Epithelial cell of esophagus (primary cell): ENCODE measurements at regions not wholly inside any gene's neighbourhood (a gene's known extent, or its start where the extent isn't known, plus 50 kb on each side); places are given as distances from the start of the nearest gene placed in this dataset.
"Not testable (repeated sequence)": the region's sequence is repeated elsewhere in the genome, so short reads cannot be mapped to it uniquely, and the experiment has no call there.

Experiments
- DNase-seq: peaks from one replicate; pipeline ENCODE4 v3.0.0; 2010; ENCODE audit warnings: low read depth
- H3K4me3 ChIP-seq: 2 replicates; pipeline ENCODE4 v1.5.1; 2011; ENCODE audit warnings: mild to moderate bottlenecking, low read length, control low read depth
- CTCF ChIP-seq: IDR thresholded peaks from 2 replicates; pipeline ENCODE4 v1.5.1; 2011; ENCODE audit warnings: low read depth, mild to moderate bottlenecking, low read length, control low read depth, inconsistent platforms; ENCODE audit not compliant: insufficient read depth; ENCODE audit errors: missing control alignments

DNA sequence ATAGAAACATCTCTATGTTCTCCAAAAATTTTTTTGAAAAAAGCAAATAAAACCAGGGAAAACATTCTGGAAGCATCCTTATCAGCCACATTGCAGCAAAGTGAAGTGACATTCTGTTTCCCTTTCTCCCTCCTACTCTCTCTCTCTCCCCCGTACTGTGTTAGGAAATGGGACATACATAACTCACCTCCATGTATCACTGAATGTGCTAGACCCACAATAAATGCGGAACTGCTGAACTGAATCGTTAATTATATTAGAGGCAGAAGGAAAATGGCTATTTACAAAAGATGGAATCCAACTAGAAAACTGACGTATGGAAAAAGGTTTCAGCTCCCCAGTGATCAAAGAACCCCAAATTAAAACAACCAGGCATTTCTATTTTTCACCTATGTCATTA lies 129.8 kb downstream of the MINAR1 start:
- no peak overlapping the region for H3K4me3 ChIP-seq
- TF ChIP-seq CTCF = no peak
- DNase-seq = no peak

GRCh38 chr15:79562403-79562815 lies 130.3 kb downstream of the MINAR1 start:
- TF ChIP-seq CTCF = no peak
- H3K4me3 ChIP-seq = no peak overlapping the region
- DNase-seq = no peak

- no peak for DNase-seq
- no peak for TF ChIP-seq CTCF
- no peak overlapping the region for H3K4me3 ChIP-seq
Measured at GRCh38 chr15:79562899-79563298, 130.8 kb downstream of the MINAR1 start.

DNA sequence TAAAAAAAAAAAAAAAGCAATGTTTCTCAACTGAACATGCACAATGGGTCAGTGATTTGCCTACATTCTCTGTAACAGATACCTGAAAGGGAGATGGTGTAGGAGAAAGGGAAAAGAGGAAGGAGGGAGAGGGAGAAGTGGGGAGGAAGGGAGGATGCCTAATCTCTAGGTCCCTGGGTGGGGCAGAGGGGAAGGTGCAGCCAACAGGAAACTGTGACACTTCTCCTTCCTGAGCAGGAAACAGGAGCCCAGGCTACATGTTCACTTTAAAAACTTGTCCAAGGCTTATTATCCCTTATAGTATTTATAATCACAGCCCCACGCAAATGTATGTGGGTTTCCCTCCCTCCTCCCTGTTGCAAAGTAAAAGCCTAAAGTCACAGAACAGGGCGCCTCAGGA lies 137.9 kb downstream of the MINAR1 start:
- DNase-seq = no peak
- H3K4me3 ChIP-seq = no peak overlapping the region
- TF ChIP-seq CTCF = no peak

DNA sequence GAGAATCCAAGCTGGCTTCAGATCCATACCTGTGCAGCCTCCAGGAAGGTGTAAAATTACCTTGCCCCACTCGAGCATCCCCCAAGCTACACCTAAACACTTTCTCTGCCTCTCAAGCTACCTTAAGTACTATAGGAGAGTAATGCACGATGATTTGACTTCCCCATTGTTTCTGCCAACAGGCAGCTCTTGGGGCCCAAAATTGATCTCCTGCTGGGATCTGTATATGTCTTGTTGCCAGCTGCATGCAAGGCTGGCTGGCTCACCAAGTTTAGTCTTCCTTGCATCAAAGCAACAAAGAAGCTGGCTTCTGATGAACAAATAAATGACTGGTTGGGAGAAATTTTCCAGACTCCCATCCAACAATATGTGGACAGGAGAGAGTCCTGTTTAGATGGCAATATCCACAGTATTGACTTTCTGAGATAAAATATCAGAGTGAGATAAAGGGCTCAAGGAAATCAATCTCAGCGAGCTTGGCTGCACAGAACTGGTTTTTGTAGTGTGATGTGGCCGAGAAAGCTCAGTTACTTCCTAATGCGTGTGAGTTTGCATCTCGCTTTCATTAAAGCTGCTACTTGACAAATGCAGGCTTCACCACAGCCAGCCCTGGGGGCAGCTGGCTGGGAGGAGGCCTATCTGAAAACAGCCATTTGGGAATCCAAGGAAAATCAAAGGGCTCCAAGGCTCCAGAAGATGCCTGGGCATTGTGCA lies 140.7 kb downstream of the MINAR1 start:
- no peak overlapping the region for H3K4me3 ChIP-seq
- TF ChIP-seq CTCF = no peak
- no peak for DNase-seq

DNA sequence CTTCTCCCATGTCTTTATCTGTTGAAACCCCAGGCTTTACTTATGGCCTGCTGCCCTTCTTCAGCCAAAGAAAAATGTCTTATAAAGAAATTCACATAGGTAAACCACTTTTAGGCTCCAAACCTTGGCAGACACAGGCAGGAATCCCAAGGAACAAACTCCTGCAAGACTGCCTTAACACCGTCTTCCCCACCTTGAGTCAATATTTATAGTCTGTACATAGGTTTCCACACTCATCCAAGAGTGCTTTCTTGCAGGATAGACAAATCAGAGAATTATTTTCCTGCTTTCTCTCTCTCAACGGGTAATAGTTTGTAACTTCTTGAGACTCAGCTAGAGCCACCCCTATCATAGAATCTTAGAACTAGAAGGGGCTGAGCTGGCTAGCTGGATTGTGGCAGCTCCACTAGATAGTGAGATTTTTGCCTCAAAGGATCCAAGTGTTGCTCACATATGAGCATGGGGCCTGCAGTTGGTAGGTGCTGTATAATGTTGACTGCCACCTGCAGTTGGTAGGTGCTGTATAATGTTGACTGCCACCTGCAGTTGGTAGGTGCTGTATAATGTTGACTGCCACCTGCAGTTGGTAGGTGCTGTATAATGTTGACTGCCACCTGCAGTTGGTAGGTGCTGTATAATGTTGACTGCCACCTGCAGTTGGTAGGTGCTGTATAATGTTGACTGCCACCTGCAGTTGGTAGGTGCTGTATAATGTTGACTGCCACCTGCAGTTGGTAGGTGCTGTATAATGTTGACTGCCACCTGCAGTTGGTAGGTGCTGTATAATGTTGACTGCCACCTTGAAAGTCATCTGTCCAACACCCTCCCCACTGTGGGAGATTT lies 142.5 kb downstream of the MINAR1 start:
- not testable (repeated sequence) for H3K4me3 ChIP-seq, DNase-seq

- DNase-seq = no peak
- H3K4me3 ChIP-seq = no peak overlapping the region
- no peak for TF ChIP-seq CTCF
Measured at GRCh38 chr15:79582650-79583049, 150.5 kb downstream of the MINAR1 start.
